ENCODE measurements at regions not wholly inside any gene's neighbourhood (a gene's known extent, or its start where the extent isn't known, plus 50 kb on each side); places are given as distances from the start of the nearest gene placed in this dataset.

DNA sequence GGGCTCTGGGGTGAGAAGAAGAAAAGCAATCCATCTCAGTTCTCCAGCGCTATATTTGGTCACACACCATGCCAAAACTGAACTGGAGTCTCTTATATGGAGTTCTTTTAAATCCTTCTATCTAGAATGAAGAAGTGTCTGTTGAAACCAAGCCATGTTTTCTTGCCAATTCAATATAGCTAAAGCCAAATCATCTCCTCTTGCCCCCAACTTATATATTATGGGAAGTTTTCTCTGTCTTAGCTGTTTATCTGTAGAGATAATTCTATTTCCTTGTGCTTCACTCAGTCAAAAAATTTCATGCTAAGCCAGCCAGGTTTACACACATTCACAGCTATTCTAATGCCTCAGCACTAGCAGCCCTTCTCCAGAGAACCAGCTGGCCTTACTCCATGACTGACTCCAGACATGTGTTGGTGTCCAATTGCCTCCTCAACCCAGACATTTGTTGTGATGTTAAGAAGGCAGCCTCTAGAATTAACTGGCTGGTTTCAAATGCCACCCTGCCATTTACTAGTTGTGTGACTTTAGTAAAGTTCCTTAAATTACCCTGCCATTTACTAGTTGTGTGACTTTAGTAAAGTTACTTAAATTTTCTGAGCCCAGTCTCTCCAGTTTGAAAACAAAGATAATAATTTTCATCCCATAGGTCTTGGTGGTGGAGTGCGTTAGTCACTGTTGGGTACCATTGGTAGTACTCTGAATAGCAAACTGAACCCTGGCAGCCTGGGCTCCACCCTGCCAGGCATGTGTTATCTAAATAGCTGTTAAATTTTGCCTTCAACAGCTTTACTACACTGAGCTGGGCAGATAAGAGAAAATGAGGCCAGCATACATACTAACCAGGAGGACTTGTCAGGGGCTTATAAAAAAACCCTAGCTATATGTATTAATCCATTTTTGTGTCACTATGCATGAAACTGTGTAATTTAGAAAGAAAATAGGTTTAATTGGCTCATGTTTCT is 525.1 kb downstream of the LMO7 start:
- no peak for DNase-seq

GRCh38 chr13:76160506-76160905 is 524.4 kb downstream of the LMO7 start:
- no peak for DNase-seq

DNA sequence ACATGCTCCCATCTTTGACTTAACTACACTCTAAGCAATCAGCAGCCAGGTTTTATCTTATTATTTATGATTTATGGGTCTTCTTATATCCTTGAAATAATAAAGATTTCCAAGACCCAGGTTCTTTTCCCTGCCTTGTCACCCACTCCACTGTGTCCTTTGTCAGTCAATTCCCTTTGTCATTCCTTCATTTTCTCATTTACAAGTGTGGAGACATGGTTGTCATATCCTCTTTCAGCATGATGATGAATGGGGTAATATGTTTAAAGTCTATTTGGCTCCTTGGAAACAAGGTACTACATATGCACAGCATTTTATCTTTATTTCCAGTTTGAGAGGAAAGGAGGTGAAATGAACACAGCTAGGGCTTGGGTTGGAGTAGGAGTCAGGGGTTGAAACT is 521.8 kb downstream of the LMO7 start:
- no peak for DNase-seq

DNA sequence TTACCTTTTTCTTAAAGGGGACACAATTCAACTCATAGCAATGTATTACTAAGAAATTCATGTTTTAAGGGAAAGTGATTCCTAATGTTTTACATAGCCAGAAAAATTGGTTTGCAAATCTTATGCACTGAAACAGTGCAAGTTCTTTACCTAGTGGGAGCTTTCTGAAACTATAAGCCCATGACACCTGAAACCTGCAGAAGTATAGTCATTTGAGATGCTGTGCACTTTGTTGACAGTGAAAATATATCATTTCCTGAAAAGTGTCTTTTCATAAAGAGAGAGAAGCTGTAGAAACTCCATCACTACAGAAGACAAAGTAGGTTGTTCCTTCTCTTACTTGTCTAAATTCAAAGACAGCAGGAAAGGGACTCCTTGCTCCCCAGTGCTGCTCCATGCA is 517.1 kb downstream of the LMO7 start:
- DNase-seq: no peak

GRCh38 chr13:76148926-76149325 is 512.8 kb downstream of the LMO7 start:
- no peak for DNase-seq

- DNase-seq: no peak
Measured at GRCh38 chr13:76148374-76148773, 512.2 kb downstream of the LMO7 start.

- DNase-seq: no peak
Measured at GRCh38 chr13:76132532-76132931, 496.4 kb downstream of the LMO7 start.

DNA sequence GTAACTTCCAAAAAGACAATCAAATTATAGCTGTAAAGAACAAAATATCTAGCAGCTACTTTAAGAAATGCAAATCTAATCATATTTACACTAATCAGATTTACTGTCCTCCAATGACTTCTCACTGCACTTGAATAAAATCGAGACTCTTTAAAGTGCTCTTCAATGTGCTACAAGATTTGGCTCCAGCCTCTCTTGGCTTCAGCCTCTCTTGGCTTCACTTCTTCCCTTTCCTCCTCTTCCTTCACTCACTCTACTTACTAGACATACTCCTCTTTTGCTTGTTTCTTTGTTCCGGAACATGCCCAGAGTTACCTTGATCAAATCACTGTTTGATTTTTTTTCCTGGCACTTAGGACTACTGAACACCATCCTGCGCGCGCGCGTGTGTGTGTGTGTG is 495.4 kb downstream of the LMO7 start:
- no peak for DNase-seq

DNA sequence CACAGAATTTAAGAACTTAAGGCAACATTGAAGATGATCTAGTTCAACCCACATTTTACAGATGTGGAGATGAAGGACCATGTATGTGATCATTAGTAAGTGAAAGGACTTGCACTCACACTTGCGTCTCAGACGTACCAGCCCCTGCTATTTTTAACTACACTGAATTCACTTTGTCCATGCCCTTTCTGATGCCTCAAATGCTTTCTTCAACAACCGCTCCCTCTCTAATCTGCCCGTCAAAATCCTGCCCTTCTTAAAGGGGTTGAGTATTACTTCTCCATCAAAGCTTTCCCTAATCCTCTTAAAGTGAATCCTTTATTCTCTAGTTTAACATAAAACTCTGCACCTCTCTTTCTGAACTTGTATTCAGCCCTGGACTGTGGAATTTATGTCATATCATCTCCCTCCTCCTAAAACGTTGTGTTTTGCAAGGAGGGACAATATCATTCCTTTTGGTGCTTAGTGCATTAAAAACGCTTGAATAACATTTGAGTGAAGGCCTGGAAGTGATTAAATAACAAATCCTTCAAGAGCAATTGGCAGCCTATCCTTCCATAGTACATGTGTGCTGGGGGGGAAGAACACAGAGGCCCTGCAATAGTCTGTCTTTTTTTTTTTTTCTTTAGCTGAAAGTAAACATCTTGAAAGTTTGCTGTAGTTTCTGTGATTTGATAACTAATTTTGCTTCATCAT is 493.3 kb downstream of the LMO7 start:
- no peak for DNase-seq

DNA sequence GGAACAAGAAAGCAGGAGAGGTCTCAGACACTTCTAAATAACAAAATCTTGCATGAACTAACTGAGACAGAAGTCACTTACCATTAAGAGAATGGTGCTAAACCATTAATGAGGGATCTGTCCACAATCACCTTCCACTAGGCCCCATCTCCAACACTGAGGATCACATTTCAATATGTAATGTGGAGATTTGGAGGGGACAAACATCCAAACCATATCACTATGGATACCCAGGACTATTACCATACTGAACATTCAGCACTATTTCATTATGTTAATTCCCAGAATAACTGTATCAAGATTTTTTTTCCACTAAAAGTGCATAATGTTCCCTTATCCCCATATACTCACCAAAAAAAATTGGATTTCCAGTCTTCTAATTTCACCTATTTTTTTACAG is 491.8 kb downstream of the LMO7 start:
- DNase-seq: no peak

DNA sequence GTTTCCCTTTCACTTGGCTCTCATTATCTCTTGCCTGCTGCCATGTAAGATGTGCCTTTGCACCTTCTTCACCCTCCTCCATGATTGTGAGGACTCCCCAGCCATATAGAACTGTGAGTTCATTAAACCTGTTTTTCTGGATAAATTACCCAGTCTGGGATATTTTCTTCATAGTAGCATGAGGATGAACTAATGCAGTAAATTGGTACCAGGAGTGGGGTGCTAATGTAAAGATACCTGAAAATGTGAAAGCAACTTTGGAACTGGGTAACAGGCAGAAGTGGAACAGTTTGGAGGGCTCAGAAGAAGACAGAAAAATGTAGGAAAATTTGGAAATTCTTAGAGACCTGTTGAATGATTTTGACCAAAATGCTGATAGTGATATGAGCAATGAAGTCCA is 487.4 kb downstream of the LMO7 start:
- no peak for DNase-seq

GRCh38 chr13:76116751-76117360 is 480.7 kb downstream of the LMO7 start:
- no peak for DNase-seq

DNA sequence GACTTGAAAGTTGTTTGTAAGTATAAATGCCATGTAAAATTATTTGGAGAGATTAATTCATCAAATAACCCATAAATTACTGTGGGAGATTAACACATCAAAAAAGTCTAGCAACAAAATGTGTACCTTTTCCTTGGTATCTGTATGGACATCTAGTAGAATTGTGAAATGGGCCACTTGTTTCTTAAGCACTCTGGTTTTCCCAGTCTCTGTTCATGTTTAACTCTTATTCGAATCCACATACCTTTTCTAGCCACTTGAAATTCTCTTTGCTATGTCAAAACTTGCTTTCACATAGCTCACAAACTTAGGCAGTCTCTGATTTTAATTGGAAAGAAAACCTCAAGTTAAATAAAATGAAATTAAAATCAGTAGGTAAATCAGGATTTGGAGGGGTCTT is 470.6 kb downstream of the LMO7 start:
- no peak for DNase-seq

DNA sequence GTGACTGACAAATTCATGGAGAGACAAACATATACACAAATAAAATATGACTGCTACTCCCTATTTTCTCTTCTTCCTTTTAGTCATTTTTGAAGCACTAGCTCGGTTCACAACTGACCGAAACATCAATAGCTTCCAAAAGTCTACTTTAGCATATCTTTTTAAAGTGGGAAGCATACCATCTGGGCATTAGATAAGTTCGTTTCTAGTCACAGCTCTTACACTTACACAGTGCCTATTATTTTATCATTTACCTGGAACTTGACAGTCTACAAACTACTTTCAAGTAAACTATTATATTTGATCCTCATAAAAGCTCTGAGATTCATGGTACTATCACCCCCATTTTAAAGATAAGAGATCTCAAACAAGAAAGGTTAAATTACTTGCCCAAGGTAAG is 458.5 kb downstream of the LMO7 start:
- DNase-seq: no peak

- no peak for DNase-seq
Measured at GRCh38 chr13:76091076-76091475, 454.9 kb downstream of the LMO7 start.

DNA sequence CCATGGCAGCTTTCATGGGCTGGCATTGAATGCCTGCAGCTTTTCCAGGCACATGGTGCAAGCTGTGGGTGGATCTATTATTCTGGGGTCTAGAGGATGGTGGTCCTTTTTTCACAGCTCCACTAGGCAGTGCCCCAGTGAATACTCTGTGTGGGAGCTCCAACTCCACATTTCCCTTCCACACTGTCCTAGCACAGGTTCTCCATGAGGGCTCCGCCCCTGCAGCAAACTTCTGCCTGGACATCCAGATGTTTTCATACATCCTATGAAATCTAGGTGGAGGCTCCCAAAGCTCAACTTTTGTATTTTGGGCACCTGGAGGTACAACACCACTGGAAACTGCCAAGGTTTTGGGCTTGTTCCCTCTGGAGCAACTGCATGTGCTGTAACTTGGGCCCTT is 450.6 kb downstream of the LMO7 start:
- DNase-seq: no peak

DNA sequence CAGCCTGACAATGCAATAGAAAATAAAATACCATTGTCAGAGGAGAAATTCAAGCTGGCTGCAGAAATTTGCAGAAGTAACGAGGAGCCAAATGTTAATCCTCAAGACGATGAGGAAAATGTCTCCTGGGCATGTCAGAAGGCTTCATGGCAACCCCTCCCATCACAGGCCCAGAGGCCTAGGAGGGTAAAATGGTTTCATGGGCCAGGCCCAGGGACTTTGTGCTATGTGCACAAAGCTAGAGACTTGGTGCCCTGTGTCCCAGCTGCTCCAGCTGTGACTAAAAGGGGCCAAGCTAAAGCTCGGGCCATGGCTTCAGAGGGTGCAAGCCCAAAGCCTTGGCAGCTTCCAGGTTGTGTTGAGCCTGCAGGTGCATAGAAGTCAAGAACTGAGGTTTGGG is 431.7 kb downstream of the LMO7 start:
- no peak for DNase-seq

GRCh38 chr13:76053181-76053580 is 417.1 kb downstream of the LMO7 start:
- no peak for DNase-seq

DNA sequence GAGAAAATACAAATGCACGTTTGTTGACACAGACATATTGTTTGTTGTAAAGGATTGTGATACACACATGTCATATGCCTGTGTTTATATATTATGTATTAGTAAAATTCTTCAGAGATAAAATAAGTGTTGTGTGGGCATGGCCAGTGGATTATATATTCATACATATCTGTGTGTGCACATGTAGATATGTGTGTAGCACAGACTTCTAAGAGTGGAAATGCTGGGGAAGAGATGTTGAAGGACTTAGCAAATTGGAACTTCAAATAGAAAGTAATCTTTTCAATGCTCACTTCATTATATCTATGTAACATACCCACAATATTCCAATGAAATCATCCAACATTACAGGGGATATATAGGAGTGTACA is 413.2 kb downstream of the LMO7 start:
- no peak for DNase-seq

GRCh38 chr13:76048675-76049375 is 412.7 kb downstream of the LMO7 start:
- DNase-seq: no peak

DNA sequence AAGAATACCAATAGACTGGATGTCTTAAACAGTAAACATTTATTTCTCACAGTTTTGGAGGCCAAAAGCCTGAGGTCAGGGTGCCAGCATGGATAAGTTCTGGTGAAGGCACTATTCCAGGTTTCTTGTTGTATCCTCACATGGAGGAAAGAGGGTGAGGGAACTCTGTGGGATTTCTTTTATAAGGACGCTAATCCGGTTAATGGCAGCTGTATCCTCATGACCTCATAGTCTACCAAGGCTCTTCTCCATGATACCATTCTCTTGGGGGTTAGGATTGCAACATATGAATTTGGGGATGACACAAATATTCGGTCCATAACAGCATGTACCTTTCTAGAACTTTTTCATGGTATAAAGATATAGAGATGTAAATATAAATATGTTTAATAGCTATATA is 412.0 kb downstream of the LMO7 start:
- no peak for DNase-seq

DNA sequence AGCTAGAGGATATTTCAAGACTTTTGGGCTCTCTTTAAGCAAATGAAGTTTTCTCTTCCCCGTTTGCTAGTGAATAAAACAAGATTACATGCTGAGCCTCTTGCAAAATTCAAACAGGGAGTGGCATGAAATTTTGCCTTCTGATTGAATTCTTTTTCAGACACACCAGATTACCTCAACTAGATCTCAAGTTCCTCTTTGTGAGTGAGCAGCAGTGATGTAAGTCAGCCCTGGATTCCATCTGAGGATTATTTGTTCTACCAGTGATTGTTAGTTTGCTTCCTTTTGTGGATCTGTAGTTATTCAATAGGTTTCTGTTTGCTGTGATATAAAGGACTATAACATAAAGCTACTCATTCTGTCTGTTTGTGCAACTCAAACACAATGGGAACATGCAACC is 407.7 kb downstream of the LMO7 start:
- DNase-seq: no peak
